ENCODE measurements at regions not wholly inside any gene's neighbourhood (a gene's known extent, or its start where the extent isn't known, plus 50 kb on each side); places are given as distances from the start of the nearest gene placed in this dataset.

DNA sequence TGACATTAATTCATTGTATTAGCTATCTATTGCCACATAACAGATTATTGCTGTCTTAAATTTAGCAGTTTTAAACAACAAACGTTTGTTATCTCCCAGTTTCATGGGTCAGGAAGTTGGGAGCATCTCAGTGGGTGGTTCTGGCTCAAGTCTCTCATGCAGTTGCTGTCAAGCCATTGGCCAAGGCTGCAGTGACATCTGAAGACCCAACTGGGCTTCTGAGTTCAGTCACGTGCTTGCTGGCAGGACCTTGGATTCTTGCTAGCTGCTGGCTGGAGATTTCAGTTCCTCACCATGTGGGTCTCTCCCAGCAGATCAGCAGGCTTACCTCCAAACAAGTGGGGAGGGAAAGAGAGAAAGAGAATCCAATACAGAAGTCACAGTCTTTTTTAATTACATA lies 152.6 kb upstream of the EXOC2 start:
- no peak overlapping the region for H3K4me3 ChIP-seq (ENCODE audit: low read length)
- TF ChIP-seq, protein P1, sequence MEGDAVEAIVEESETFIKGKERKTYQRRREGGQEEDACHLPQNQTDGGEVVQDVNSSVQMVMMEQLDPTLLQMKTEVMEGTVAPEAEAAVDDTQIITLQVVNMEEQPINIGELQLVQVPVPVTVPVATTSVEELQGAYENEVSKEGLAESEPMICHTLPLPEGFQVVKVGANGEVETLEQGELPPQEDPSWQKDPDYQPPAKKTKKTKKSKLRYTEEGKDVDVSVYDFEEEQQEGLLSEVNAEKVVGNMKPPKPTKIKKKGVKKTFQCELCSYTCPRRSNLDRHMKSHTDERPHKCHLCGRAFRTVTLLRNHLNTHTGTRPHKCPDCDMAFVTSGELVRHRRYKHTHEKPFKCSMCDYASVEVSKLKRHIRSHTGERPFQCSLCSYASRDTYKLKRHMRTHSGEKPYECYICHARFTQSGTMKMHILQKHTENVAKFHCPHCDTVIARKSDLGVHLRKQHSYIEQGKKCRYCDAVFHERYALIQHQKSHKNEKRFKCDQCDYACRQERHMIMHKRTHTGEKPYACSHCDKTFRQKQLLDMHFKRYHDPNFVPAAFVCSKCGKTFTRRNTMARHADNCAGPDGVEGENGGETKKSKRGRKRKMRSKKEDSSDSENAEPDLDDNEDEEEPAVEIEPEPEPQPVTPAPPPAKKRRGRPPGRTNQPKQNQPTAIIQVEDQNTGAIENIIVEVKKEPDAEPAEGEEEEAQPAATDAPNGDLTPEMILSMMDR (conservative IDR thresholded peaks at IDR 0.05; ENCODE audit: low read length): no peak
- DNase-seq (ENCODE audit: low read depth): no peak

DNA sequence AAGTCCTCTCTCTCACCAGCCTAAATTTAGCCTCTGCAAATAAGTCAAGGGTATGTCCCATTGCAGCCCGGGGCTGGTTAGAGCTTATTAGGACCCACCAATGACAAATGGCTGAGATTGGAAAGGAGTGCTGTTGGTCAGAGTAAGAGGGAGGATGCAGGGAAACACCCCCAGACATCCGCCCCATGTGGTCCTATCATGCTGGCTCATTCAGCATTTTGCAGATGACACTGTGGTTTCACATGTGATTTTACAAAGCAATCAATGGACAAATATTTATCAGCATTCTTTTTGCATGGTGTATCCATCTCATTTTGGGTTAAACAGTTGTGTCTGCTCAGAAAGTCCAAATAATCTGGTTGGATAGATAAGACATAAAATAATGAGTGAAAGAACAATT lies 152.2 kb upstream of the EXOC2 start:
- DNase-seq (ENCODE audit: low read depth): no peak
- no peak overlapping the region for H3K4me3 ChIP-seq (ENCODE audit: low read length)
- TF ChIP-seq, protein P1 (conservative IDR thresholded peaks at IDR 0.05; ENCODE audit: low read length): no peak

DNA sequence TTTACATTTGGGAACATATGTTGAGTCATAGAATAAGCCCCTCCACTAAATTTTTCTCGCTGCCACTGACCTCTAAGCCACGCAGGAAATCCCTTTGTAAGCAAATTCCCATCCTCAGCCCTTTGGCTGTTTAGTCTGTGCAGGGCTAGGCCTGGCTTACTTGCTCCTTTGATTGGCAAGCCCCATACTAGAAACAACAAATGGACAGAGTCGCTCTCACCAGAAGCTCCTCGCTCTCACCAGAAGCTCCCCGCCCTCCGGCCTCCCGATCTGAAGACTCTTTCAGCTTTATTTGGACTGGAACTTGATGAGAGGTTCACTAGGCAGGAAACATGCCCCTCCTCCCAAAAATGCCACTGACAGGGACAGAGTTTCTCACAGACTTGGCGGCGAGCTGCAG lies 149.2 kb upstream of the EXOC2 start:
- no peak for DNase-seq (ENCODE audit: low read depth)
- no peak overlapping the region for H3K4me3 ChIP-seq (ENCODE audit: low read length)
- TF ChIP-seq, protein P1 (conservative IDR thresholded peaks at IDR 0.05; ENCODE audit: low read length): no peak

DNA sequence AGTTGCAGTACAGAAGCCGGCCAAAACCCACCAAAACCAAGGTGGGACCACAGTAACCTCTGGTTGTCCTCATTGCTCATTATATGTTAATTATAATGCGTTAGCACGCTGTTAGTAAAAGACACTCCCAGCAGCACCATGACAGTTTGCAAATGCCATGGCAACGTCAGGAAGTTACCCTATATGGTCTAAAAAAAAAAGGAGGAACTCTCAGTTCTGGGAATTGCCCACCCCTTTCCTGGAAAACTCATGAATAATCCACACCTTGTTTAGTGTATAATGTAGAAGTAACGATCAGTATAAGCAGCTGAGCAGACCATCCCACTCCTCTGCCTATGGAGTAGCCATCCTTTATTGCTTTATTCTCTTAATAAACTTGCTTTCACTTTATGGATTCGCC lies 148.6 kb upstream of the EXOC2 start:
- H3K4me3 ChIP-seq (ENCODE audit: low read length): no peak overlapping the region
- TF ChIP-seq, protein P1 (conservative IDR thresholded peaks at IDR 0.05; ENCODE audit: low read length): no peak
- no peak for DNase-seq (ENCODE audit: low read depth)

DNA sequence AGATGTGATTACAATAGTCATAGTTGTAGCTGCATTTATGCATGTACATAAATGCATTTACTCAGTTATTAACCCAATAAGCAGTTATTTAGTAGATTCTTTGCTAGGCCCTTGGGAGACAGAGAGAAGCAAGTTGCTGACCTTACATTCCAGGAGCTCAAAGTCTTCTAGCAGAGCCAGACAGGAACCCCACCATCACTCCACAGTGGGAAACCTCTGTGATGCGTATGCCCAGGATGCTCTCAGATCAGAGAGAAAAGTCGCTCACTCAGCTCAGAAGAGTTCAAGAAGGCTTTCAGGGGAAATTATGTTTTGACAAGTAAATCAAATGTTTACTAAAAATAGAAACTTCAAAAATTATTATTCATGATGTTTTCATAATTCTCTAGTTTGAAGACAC lies 146.3 kb upstream of the EXOC2 start:
- TF ChIP-seq, protein P1 (conservative IDR thresholded peaks at IDR 0.05; ENCODE audit: low read length): no peak
- no peak for DNase-seq (ENCODE audit: low read depth)
- H3K4me3 ChIP-seq (ENCODE audit: low read length): no peak overlapping the region

DNA sequence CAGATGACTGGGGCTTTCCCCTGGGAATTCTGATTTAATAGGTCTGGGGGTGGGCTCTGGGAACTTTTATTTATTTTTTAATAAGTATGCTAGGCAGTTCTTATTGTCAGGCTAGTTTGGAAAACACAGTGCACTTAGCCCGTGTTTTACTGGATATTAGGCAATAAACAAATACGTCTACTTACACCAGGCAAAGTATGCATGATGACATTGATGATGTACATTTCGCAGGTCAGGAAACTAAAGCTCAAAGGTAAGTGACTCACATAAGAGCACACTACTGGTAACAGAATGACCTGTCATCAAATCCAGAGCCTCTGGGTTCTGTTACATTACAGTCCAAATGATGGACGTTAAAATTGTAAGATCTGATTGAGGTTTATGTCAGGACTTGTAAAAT lies 144.4 kb upstream of the EXOC2 start:
- no peak for DNase-seq (ENCODE audit: low read depth)
- TF ChIP-seq, protein P1 (conservative IDR thresholded peaks at IDR 0.05; ENCODE audit: low read length): no peak
- no peak overlapping the region for H3K4me3 ChIP-seq (ENCODE audit: low read length)

DNA sequence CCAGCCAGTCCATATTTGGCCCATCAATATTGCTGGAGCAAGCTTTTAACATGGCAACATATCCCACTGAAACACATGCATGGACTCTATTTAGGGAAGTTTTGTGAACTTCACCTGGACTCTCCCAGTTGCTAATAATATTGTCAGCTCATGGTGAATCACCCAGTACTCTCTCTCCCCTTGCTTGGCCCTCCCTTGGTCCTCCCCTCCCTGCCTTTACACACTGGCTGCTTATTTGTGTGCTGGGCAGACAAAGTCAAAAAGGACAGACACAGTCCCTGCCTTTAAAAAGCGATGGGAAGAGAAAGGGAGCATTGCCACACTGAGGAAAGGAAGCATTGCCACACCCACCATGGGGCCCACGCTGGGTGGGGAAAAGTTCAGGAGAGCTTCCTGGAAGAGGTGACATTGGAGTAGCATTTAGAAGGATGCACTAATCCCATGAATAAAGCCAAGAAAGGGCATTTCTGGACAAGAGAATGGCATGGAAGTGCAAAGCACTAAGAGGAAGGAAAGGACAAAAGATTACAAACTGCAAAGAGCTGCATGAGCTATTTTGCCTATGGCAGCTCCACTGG lies 143.4 kb upstream of the EXOC2 start:
- TF ChIP-seq, protein P1 (conservative IDR thresholded peaks at IDR 0.05; ENCODE audit: low read length): no peak
- no peak for DNase-seq (ENCODE audit: low read depth)
- H3K4me3 ChIP-seq (ENCODE audit: low read length): no peak overlapping the region
